GM23338 (cell line): ENCODE measurements at regions not wholly inside any gene's neighbourhood (a gene's known extent, or its start where the extent isn't known, plus 50 kb on each side); places are given as distances from the start of the nearest gene placed in this dataset.

Experiments used
- ATAC-seq: fragments of 200-7000 bp; cut with Tn5 transposase; 3 replicates; pipeline ENCODE4 v1.9.1; 2020
- DNase-seq: peaks from one replicate; pipeline ENCODE4 v3.0.0-alpha.2; 2015; ENCODE audit warnings: low spot score
- H2AFZ ChIP-seq: fragments of 200-600 bp; sonication (generic); 2 replicates; pipeline ENCODE4 v1.8.0; 2016; ENCODE audit warnings: antibody characterized with exemption, mild to moderate bottlenecking, moderate library complexity
- H3F3A ChIP-seq: fragments of 200-600 bp; sonication (generic); replicated peaks from 2 replicates; pipeline ENCODE4 v1.8.0; 2017; ENCODE audit warnings: antibody characterized with exemption, mixed run types, low read depth
- H3K27ac ChIP-seq: fragments of 200-600 bp; sonication (generic); 2 replicates; pipeline ENCODE4 v1.6.1; 2016; ENCODE audit warnings: low read depth
- H3K27me3 ChIP-seq: fragments of 200-600 bp; sonication (generic); 2 replicates; pipeline ENCODE4 v1.8.0; 2016; ENCODE audit warnings: mild to moderate bottlenecking, mixed run types, moderate library complexity; ENCODE audit not compliant: insufficient read depth
- H3K36me3 ChIP-seq: fragments of 200-600 bp; sonication (generic); 2 replicates; pipeline ENCODE4 v1.8.0; 2016; ENCODE audit warnings: mild to moderate bottlenecking; ENCODE audit not compliant: insufficient read depth
- H3K4me1 ChIP-seq: fragments of 200-600 bp; sonication (generic); 2 replicates; pipeline ENCODE4 v1.8.0; 2016; ENCODE audit warnings: mild to moderate bottlenecking, moderate library complexity; ENCODE audit not compliant: insufficient read depth
- H3K4me2 ChIP-seq: fragments of 200-600 bp; sonication (generic); 2 replicates; pipeline ENCODE4 v1.7.1; 2017; ENCODE audit warnings: mixed run types
- H3K4me3 ChIP-seq: fragments of 200-600 bp; sonication (generic); 2 replicates; pipeline ENCODE4 v1.6.1; 2016; ENCODE audit warnings: mixed run types
- H3K79me2 ChIP-seq: fragments of 200-600 bp; sonication (generic); replicated peaks from 2 replicates; pipeline ENCODE4 v1.8.0; 2017; ENCODE audit warnings: mild to moderate bottlenecking; ENCODE audit not compliant: insufficient read depth
- H3K9me2 ChIP-seq: fragments of 200-600 bp; sonication (generic); 2 replicates; pipeline ENCODE4 v1.8.0; 2017; ENCODE audit not compliant: insufficient read depth
- H4K20me1 ChIP-seq: fragments of 200-600 bp; sonication (generic); replicated peaks from 2 replicates; pipeline ENCODE4 v1.8.0; 2017; ENCODE audit warnings: mild to moderate bottlenecking; ENCODE audit not compliant: insufficient read depth
- H3K27ac Mint-ChIP-seq: 2 replicates; pipeline ENCODE4 v1.8.0; 2020; ENCODE audit warnings: inconsistent platforms, mild to moderate bottlenecking, moderate library complexity, mixed read lengths
- H3K27me3 Mint-ChIP-seq: 3 replicates; pipeline ENCODE4 v1.8.0; 2022; ENCODE audit warnings: low read depth, mild to moderate bottlenecking, moderate library complexity, mixed read lengths, inconsistent platforms; ENCODE audit not compliant: insufficient read depth, poor library complexity
- H3K36me3 Mint-ChIP-seq: 3 replicates; pipeline ENCODE4 v1.8.0; 2021; ENCODE audit warnings: low read depth, mild to moderate bottlenecking, inconsistent platforms, moderate library complexity, mixed read lengths
- H3K4me1 Mint-ChIP-seq: 3 replicates; pipeline ENCODE4 v1.8.0; 2020; ENCODE audit warnings: mild to moderate bottlenecking, inconsistent platforms, mixed read lengths
- H3K4me3 Mint-ChIP-seq: 3 replicates; pipeline ENCODE4 v1.8.0; 2021; ENCODE audit warnings: moderate library complexity, mild to moderate bottlenecking, inconsistent platforms, mixed read lengths
- H3K9me3 Mint-ChIP-seq: 3 replicates; pipeline ENCODE4 v1.8.0; 2020; ENCODE audit warnings: moderate library complexity, mild to moderate bottlenecking, inconsistent platforms, mixed read lengths
- CREB1 ChIP-seq: fragments of 250-450 bp; sonication (Bioruptor Pico); IDR thresholded peaks from 2 replicates; pipeline ENCODE4 v1.5.0; 2020; ENCODE audit warnings: low read depth, mild to moderate bottlenecking, moderate library complexity
- CTCF ChIP-seq, 2 experiments: fragments of 200-600 bp in 1 of 2; sonication (generic) in 1 of 2; conservative IDR thresholded peaks; 2 replicates each; pipeline versions ENCODE4 v1.5.1 to v1.6.1; 2016 to 2017; ENCODE audit warnings: antibody characterized with exemption in 2 of 2, low read depth in 2 of 2, mild to moderate bottlenecking in 2 of 2, moderate library complexity in 1 of 2
- EZH2 ChIP-seq: fragments of 200-600 bp; sonication (generic); IDR thresholded peaks from one replicate; pipeline ENCODE4 v1.8.0; 2017; ENCODE audit warnings: antibody characterized with exemption, mild to moderate bottlenecking, low read depth; ENCODE audit not compliant: unreplicated experiment
- EZH2phosphoT487 ChIP-seq: fragments of 200-600 bp; sonication (generic); IDR thresholded peaks from one replicate; pipeline ENCODE4 v1.8.1; 2018; ENCODE audit warnings: antibody characterized with exemption; ENCODE audit not compliant: unreplicated experiment
- JUNB ChIP-seq: IDR thresholded peaks from one replicate; pipeline ENCODE4 v1.6.1; 2016; ENCODE audit warnings: antibody characterized with exemption; ENCODE audit not compliant: unreplicated experiment
- NANOG ChIP-seq: IDR thresholded peaks from 2 replicates; pipeline ENCODE4 v1.6.1; 2016; ENCODE audit warnings: antibody characterized with exemption, borderline replicate concordance
- POLR2AphosphoS5 ChIP-seq: IDR thresholded peaks from 2 replicates; pipeline ENCODE4 v1.6.1; 2016; ENCODE audit warnings: antibody characterized with exemption, low read depth
- STAT1 ChIP-seq: IDR thresholded peaks from one replicate; pipeline ENCODE4 v1.6.1; 2016; ENCODE audit warnings: antibody characterized with exemption; ENCODE audit not compliant: unreplicated experiment
- ZNF114 ChIP-seq: fragments of 250-450 bp; sonication (Bioruptor Pico); IDR thresholded peaks from 2 replicates; pipeline ENCODE4 v1.5.0; 2020; ENCODE audit warnings: mild to moderate bottlenecking, moderate library complexity
- ZNF331 ChIP-seq: fragments of 250-450 bp; sonication (Bioruptor Pico); IDR thresholded peaks from 2 replicates; pipeline ENCODE4 v1.5.0; 2020; ENCODE audit warnings: low read depth, mild to moderate bottlenecking, moderate library complexity
- TF ChIP-seq, protein P1 (sequence below): fragments of 250-450 bp; sonication (Bioruptor Pico); IDR thresholded peaks from 2 replicates; pipeline ENCODE4 v1.5.0; 2020; ENCODE audit warnings: mild to moderate bottlenecking, moderate library complexity
- TF ChIP-seq, protein P2 (sequence below): IDR thresholded peaks from one replicate; pipeline ENCODE4 v1.6.1; 2018; ENCODE audit warnings: antibody characterized with exemption; ENCODE audit not compliant: unreplicated experiment
- TF ChIP-seq, protein P3 (sequence below): IDR thresholded peaks from 2 replicates; pipeline ENCODE4 v1.6.1; 2016; ENCODE audit warnings: antibody characterized with exemption

GRCh38 chr7:121498816-121499215, 102.7 kb upstream of the FAM3C start:
- H3K27me3 Mint-ChIP-seq = peaks cover 1% of the 10 kb centered on the region
- peaks cover 21% of the 10 kb centered on the region for H3K9me3 Mint-ChIP-seq

More at GRCh38 chr7:121498816-121499215, 102.7 kb upstream of the FAM3C start:
- no peak overlapping the region for H3K27ac Mint-ChIP-seq
- no peak for DNase-seq
- ATAC-seq = no peak
- H3K36me3 ChIP-seq = no peaks in the 10 kb centered on the region
- no peak overlapping the region for H3K4me3 ChIP-seq
- H3K79me2 ChIP-seq = no peaks in the 10 kb centered on the region
- no peak overlapping the region for H2AFZ ChIP-seq
- H3K36me3 Mint-ChIP-seq = peaks cover 14% of the 10 kb centered on the region; the same call in 2 of the 3 replicates
- H3K4me2 ChIP-seq = no peak overlapping the region
- H3K27me3 ChIP-seq = no peaks in the 10 kb centered on the region
- no peak overlapping the region for H3K27ac ChIP-seq
- no peak overlapping the region for H3K4me3 Mint-ChIP-seq
- no peak for TF ChIP-seq NANOG
- TF ChIP-seq EZH2phosphoT487 = no peak
- TF ChIP-seq JUNB = no peak
- TF ChIP-seq, protein P1, sequence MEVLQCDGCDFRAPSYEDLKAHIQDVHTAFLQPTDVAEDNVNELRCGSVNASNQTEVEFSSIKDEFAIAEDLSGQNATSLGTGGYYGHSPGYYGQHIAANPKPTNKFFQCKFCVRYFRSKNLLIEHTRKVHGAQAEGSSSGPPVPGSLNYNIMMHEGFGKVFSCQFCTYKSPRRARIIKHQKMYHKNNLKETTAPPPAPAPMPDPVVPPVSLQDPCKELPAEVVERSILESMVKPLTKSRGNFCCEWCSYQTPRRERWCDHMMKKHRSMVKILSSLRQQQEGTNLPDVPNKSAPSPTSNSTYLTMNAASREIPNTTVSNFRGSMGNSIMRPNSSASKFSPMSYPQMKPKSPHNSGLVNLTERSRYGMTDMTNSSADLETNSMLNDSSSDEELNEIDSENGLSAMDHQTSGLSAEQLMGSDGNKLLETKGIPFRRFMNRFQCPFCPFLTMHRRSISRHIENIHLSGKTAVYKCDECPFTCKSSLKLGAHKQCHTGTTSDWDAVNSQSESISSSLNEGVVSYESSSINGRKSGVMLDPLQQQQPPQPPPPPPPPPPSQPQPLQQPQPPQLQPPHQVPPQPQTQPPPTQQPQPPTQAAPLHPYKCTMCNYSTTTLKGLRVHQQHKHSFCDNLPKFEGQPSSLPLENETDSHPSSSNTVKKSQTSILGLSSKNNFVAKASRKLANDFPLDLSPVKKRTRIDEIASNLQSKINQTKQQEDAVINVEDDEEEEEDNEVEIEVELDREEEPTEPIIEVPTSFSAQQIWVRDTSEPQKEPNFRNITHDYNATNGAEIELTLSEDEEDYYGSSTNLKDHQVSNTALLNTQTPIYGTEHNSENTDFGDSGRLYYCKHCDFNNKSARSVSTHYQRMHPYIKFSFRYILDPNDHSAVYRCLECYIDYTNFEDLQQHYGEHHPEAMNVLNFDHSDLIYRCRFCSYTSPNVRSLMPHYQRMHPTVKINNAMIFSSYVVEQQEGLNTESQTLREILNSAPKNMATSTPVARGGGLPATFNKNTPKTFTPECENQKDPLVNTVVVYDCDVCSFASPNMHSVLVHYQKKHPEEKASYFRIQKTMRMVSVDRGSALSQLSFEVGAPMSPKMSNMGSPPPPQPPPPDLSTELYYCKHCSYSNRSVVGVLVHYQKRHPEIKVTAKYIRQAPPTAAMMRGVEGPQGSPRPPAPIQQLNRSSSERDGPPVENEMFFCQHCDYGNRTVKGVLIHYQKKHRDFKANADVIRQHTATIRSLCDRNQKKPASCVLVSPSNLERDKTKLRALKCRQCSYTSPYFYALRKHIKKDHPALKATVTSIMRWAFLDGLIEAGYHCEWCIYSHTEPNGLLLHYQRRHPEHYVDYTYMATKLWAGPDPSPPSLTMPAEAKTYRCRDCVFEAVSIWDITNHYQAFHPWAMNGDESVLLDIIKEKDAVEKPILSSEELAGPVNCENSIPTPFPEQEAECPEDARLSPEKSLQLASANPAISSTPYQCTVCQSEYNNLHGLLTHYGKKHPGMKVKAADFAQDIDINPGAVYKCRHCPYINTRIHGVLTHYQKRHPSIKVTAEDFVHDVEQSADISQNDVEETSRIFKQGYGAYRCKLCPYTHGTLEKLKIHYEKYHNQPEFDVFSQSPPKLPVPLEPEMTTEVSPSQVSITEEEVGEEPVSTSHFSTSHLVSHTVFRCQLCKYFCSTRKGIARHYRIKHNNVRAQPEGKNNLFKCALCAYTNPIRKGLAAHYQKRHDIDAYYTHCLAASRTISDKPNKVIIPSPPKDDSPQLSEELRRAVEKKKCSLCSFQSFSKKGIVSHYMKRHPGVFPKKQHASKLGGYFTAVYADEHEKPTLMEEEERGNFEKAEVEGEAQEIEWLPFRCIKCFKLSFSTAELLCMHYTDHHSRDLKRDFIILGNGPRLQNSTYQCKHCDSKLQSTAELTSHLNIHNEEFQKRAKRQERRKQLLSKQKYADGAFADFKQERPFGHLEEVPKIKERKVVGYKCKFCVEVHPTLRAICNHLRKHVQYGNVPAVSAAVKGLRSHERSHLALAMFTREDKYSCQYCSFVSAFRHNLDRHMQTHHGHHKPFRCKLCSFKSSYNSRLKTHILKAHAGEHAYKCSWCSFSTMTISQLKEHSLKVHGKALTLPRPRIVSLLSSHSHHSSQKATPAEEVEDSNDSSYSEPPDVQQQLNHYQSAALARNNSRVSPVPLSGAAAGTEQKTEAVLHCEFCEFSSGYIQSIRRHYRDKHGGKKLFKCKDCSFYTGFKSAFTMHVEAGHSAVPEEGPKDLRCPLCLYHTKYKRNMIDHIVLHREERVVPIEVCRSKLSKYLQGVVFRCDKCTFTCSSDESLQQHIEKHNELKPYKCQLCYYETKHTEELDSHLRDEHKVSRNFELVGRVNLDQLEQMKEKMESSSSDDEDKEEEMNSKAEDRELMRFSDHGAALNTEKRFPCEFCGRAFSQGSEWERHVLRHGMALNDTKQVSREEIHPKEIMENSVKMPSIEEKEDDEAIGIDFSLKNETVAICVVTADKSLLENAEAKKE = no peak
- no peak for TF ChIP-seq ZNF114 (CRISPR knock-in tag)
- TF ChIP-seq, protein P2, sequence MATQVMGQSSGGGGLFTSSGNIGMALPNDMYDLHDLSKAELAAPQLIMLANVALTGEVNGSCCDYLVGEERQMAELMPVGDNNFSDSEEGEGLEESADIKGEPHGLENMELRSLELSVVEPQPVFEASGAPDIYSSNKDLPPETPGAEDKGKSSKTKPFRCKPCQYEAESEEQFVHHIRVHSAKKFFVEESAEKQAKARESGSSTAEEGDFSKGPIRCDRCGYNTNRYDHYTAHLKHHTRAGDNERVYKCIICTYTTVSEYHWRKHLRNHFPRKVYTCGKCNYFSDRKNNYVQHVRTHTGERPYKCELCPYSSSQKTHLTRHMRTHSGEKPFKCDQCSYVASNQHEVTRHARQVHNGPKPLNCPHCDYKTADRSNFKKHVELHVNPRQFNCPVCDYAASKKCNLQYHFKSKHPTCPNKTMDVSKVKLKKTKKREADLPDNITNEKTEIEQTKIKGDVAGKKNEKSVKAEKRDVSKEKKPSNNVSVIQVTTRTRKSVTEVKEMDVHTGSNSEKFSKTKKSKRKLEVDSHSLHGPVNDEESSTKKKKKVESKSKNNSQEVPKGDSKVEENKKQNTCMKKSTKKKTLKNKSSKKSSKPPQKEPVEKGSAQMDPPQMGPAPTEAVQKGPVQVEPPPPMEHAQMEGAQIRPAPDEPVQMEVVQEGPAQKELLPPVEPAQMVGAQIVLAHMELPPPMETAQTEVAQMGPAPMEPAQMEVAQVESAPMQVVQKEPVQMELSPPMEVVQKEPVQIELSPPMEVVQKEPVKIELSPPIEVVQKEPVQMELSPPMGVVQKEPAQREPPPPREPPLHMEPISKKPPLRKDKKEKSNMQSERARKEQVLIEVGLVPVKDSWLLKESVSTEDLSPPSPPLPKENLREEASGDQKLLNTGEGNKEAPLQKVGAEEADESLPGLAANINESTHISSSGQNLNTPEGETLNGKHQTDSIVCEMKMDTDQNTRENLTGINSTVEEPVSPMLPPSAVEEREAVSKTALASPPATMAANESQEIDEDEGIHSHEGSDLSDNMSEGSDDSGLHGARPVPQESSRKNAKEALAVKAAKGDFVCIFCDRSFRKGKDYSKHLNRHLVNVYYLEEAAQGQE = no peak
- no peak for TF ChIP-seq ZNF331
- TF ChIP-seq STAT1 = no peak
- no peak for TF ChIP-seq EZH2
- TF ChIP-seq, protein P3, sequence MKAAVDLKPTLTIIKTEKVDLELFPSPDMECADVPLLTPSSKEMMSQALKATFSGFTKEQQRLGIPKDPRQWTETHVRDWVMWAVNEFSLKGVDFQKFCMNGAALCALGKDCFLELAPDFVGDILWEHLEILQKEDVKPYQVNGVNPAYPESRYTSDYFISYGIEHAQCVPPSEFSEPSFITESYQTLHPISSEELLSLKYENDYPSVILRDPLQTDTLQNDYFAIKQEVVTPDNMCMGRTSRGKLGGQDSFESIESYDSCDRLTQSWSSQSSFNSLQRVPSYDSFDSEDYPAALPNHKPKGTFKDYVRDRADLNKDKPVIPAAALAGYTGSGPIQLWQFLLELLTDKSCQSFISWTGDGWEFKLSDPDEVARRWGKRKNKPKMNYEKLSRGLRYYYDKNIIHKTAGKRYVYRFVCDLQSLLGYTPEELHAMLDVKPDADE = no peak
- TF ChIP-seq CTCF (conservative IDR thresholded peaks at IDR 0.05; ENCODE audit: low read depth in 2 of 2) = no peak
- no peak for TF ChIP-seq CREB1
- no peak for TF ChIP-seq POLR2AphosphoS5
- 0 out of 2 replicates have a peak, but pooled peaks cover 1% of the 10 kb centered on the region for H3K9me2 ChIP-seq
- no peaks in the 10 kb centered on the region for H3K4me1 ChIP-seq
- H3F3A ChIP-seq = no peaks in the 10 kb centered on the region
- no peaks in the 10 kb centered on the region for H4K20me1 ChIP-seq
- no peaks in the 10 kb centered on the region for H3K4me1 Mint-ChIP-seq
